Fibroblast of skin of right quadriceps (primary cell): ENCODE measurements at regions not wholly inside any gene's neighbourhood (a gene's known extent, or its start where the extent isn't known, plus 50 kb on each side); places are given as distances from the start of the nearest gene placed in this dataset.

Experiments used
- DNase-seq: peaks from one replicate; pipeline ENCODE4 v3.0.0-alpha.2; 2013

GRCh38 chr11:29343465-29344333, 673.1 kb downstream of the KCNA4 start:
- no peak for DNase-seq

GRCh38 chr11:29336727-29337575, 679.9 kb downstream of the KCNA4 start:
- peak; percentile 61 for DNase-seq

DNA sequence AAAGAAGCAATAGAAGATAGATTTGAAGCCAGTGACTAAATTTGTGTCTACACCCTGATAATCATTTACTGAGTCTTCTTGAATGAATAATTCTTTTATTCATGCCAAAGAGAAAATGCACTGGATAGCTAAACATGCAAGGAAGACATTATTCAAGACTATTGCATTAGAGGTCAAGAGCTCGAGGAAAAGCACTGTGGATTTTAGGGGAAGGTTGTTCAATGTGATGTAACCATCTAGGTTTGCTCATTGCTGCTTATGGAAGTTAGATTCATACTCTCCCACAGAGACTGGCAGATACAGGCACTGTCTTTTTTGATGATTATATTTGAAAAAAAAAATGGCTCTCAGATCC, 682.1 kb downstream of the KCNA4 start:
- no peak for DNase-seq

DNA sequence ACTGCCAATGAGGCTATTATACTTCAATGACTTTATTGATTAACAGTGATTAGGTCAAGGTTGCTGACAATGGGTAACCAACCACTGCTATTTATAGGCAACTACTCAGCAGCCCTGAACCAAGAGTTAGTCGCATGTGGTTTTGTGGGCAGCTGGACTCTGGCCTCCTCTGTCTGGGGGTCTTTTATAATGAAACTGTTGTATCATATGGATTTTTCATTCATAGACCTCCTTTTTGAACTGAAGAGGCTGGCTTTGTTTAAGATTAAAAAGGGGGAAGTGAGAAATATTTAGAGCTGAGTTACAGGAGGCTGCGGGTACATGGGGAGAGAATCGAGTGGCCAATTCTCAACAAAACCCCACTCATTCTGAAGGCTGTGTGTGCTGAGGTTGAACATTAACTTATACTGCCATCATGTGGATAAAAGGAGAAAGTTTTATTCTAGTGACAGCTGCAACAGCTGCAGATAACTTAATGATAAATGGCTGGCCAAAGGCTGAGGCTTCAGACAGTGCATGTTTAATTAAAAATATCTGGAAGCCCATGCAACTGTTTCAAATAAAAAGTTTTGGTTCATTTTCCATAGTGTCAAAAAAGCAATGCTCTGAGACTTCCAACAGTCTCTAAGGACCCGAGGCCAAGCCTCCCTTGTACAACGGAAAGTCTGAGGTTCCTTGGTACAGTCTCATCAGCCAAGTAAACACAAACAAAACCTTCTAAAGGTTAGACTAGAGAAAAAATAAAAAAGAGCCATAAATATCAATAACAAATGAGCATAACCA, 682.6 kb downstream of the KCNA4 start:
- DNase-seq, result peak; percentile 78

- DNase-seq, result no peak
These were observed 685.3 kb downstream of the KCNA4 start for GRCh38 chr11:29331451-29332010.

DNA sequence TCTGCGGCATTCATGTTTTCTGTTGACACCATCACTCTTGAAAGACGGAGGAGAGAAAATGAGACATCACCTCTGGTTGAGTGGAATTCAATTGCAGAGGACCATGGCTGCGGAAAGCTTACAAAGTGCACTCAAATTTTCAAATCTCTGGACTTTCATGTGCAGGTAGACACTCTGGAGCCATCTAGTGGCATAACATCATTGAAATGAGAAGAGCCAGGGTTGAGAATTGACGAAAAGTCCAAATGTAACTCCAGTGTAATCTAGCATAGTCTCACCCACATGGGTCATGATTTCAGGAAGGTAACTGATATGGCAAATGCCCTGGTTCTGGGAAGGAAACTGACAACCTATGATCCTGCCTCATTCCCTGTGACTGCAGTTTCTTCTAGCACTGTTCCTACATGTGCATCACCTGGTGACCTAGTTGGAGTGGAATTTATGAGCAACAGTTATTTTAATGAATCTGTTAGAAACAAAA, 687.8 kb downstream of the KCNA4 start:
- peak; percentile 74 for DNase-seq

DNA sequence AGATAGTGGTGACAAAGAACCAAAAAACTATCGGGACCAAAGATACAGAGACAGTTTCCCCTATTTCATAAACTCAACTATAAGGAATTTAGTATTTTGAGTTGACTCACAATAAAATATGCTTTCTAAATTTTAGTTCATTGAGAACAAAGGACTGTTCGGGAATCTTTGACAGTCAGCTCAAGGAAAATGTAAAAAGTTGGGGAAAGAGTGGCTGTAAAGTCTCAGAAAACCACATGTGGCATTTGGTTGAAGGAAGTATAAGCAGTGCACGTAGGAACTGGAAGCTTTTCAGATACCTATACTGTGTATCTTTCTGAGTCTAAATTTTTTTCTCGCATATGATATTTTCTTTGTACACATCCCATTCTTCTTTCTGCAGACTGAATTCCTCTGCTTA, 688.9 kb downstream of the KCNA4 start:
- no peak for DNase-seq

DNA sequence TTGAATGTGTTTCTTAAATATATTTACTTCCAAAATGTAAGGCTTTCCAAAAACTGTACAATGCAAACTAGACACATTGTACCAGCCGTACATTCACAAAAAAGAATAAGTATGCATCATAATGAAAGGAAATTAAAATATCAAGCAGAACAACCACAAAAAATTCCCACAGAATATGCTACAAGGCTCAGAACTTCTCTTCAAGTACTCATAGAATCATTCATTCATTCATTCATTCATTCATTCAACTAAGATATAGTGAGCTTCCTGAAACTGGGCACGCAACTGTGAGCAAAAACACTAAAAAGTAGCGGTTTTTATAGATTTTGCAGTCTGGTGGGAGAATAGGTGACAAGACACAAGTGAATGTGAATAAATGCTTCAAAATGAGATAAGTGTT, 690.1 kb downstream of the KCNA4 start:
- DNase-seq, result no peak

DNA sequence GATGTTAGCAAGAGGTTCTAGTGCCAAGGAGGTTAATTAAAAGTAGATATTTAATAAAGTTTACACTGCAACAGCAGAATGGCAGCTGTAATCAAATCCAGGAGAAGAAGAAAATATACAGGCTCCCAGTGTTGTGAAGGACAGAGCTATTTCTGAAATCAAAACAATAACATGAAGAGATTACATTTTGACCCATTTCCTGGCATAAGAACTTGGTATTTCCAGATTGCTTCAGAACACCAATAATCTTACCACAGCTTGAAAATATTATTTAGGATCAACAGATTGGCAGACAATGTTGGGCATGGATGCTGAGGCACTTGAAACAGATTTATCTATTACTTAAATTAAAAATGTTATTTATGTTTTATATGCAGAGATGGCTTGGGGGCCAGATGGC, 692.5 kb downstream of the KCNA4 start:
- no peak for DNase-seq

DNA sequence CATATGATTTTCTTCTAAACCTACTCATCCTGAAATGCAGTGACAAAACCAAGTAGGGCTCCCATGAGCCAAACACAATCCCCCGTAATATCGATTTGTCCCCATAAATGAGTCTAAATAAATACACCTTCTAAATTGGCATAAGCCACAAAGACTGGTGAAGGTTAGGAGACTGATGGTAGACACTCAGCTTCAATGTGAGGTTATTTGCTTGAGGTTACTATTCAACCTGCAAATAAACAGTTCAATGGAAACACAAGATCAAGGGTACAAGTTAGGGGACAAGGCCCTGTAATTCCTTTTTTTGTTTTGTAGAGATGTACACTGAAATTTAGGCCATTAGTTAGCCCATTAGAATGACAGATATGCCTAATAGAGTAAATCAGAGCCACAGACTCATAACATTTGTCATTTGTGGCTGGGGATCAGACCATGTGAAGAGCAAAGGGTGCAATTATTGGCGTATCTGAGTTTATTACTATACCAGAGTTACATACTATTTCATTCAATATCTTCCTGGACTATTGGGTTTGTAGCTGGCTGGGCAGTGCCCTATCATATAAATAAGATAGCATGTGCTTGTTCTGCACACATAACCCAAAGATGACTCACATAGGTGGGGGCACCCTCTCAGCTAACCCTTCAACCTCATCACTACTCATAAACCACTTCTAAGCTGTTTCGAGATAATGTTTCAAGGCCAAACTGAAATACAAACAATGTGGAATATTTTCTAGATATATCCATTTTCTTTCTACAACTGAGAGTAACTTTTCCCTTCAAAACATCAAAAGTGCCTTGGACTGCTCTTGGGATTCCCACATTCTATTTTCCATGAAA, 695.3 kb downstream of the KCNA4 start:
- peak; percentile 58 for DNase-seq

DNA sequence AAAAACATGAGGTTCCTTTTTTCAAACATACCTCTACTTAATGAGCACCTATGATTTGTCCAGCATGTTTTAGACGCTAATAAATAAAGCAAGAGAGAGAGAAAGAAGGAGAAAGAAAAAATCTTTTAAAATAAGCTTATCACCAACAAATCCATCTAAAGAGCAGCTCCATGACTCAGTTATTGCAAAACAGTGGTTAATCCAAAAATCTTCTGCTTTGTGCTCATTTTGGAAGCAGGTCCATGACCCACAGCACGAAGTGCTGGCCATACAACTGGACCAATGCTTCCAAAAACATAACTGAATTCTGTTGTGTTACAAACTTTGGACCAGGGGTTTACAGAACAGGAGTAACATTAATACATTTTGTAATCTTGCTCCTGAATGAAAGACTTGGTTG, 696.6 kb downstream of the KCNA4 start:
- no peak for DNase-seq

GRCh38 chr11:29319210-29319609, 697.6 kb downstream of the KCNA4 start:
- DNase-seq, result no peak

GRCh38 chr11:29318134-29318845, 698.5 kb downstream of the KCNA4 start:
- DNase-seq, result peak; percentile 87

- DNase-seq, result peak; percentile 66
These were observed 699.1 kb downstream of the KCNA4 start for GRCh38 chr11:29317694-29318093.

DNA sequence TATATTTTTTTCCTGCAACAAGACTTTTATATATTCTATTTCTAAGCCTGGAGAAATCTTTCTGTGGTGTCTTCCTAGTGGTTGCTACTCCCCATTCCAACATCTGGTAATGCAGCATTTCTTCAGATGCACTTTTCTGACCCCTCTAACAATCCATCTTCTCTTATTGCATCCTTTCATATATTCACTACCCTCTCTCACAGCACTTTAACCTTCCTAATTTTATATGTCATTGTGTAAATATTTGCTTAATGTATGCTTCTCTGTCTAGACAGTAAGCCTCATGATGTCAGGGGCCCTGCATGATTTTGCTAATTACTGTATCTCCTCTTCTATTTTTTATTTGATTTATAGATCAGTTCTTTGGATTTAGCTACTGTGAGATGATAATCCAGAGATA, 701.6 kb downstream of the KCNA4 start:
- DNase-seq, result no peak

- DNase-seq, result no peak
These were observed 702.6 kb downstream of the KCNA4 start for GRCh38 chr11:29314211-29314610.

DNA sequence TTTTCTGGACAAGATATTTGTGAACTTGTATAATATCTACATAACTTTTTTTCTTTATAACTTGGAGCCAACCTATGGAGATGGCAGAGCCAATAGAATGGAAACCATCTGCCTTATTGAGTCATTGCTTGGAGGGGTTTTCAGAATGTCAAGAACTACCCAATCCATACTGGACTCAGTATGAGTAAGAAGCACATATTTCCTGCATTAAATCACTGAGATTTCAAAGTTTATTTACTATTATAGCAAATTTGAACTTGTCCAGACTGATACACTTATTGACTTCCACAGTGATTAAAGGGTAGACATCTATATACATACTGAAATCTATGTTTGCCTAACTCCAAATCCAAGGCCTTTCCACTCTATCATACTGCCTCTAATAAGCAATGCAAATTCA, 704.0 kb downstream of the KCNA4 start:
- peak; percentile 80 for DNase-seq

- DNase-seq, result peak; percentile 43
These were observed 706.0 kb downstream of the KCNA4 start for GRCh38 chr11:29310725-29311342.

- peak; percentile 95 for DNase-seq
These were observed 706.8 kb downstream of the KCNA4 start for GRCh38 chr11:29309992-29310391.

DNA sequence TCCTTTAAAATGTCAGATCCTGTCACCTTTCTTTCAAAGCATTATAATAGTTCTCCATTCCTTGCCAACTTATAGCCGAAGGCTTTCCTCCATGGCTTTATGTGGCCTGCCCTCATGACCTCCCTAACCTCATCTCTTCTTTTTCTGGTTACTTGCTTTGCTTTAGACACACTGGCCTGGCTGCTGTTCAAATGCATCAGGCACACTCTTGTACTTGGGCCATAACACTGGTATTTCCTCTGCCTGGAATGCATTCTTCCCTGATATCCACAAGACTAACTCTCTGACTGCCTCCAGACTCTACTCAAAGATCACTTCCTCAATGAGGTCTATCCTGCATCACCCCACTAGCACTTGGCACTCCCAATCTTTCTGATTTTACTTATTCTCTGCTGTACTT, 710.3 kb downstream of the KCNA4 start:
- peak; percentile 90 for DNase-seq
